GM10266 (cell line): ENCODE measurements at regions not wholly inside any gene's neighbourhood (a gene's known extent, or its start where the extent isn't known, plus 50 kb on each side); places are given as distances from the start of the nearest gene placed in this dataset.

Experiments used
- DNase-seq: peaks from one replicate; pipeline ENCODE4 v3.0.0; 2012; ENCODE audit errors: extremely low spot score
- TF ChIP-seq, protein P1 (sequence below): IDR thresholded peaks from 2 replicates; pipeline ENCODE4 v1.5.1; 2012; ENCODE audit warnings: mild to moderate bottlenecking, low read depth; ENCODE audit not compliant: control insufficient read depth, insufficient read depth; ENCODE audit errors: missing control alignments

DNA sequence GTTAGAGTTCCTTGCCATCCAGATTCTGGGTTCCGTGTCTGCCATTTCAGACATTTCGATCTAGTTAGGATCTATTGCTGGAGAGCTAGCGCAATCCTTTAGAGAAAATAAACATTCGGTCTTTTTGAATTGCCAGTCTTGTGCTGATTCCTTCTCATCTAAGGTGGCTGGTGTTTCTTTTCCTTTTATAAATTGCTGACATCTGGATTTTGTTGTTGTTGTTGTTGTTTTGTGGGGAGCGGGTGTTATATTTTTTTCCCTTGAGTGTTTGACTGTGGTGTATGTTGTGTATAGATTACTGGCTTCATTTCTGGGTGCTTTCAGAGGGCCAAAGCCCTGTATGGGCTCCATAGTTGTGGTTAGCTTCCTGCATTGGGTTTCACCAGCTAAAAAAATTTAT is 128.5 kb upstream of the LRP1B start:
- TF ChIP-seq, protein P1, sequence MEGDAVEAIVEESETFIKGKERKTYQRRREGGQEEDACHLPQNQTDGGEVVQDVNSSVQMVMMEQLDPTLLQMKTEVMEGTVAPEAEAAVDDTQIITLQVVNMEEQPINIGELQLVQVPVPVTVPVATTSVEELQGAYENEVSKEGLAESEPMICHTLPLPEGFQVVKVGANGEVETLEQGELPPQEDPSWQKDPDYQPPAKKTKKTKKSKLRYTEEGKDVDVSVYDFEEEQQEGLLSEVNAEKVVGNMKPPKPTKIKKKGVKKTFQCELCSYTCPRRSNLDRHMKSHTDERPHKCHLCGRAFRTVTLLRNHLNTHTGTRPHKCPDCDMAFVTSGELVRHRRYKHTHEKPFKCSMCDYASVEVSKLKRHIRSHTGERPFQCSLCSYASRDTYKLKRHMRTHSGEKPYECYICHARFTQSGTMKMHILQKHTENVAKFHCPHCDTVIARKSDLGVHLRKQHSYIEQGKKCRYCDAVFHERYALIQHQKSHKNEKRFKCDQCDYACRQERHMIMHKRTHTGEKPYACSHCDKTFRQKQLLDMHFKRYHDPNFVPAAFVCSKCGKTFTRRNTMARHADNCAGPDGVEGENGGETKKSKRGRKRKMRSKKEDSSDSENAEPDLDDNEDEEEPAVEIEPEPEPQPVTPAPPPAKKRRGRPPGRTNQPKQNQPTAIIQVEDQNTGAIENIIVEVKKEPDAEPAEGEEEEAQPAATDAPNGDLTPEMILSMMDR, result no peak
- no peak for DNase-seq

DNA sequence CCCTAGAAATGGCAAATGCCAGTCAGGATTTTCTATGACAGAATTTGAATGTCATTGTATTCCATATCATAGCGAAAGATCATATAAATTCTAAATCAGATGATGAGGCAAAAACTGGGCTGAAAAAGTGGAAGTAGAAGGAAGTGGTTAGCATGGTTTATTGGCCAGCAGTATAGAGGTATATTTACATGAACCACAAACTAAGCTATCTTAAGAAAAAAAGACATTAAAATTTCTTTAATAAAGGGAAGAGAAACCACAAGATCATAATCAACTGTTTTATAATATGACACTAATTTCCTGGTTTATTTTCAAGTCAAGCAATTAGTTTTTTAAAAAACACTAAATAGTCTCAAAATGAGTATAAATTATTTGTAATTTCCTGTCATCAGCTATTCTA is 123.2 kb upstream of the LRP1B start:
- TF ChIP-seq, protein P1, result no peak
- no peak for DNase-seq

DNA sequence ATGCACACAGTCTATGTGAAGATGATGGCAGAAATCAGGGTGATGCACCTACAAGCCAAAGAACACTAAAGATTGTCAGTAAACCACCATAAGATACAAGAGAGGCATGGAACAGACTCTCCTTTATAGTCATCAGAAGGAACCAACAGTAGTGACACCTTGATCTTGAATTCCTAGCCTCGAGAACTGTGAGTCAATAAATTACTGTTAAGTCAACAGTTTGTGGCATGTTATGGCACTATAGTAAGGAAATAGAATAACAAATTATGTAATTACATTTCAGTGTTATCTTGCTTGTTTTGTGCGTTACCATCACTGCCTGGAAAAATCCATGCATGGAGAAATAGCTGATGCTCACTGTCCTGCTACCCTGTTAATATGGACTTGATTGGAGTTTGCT is 110.2 kb upstream of the LRP1B start:
- DNase-seq, result no peak
- TF ChIP-seq, protein P1, result no peak

DNA sequence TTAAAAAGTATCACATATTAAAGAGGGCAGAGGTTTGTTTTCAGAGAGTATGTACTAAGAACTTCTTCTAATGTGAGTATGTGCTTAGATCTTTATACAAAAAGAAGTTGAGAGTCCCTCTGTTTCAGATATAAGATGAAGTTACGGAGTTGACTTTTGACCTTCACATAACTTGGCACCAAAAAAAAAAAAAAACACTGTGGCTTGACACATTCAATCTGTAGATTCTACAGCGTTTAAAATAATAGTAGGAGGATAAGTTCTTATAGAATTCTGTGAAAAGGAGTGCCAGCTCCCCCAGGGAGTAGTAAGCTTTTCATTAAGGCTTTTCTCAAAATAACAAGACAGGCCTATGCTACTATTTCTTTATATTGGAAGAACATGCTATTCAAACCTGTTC is 105.4 kb upstream of the LRP1B start:
- no peak for DNase-seq
- TF ChIP-seq, protein P1, result no peak

DNA sequence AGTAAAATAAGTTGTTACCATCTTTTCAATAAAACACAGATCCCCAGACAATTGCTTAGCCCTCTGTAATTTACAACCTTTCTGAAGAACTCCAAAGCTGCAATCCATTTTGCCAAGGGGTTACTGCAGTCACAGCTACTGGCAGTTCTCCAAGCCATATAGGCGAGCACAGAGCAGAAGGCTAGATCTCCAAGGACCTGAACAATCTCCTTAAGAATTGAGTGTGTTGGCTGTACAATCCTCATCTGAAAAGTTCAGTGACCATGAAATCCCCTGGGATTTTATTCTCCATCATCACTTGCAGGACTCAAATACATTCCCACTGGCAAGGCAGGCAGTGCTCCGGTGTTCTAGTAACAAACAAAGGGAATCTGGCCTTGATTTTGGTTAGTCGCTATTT is 103.9 kb upstream of the LRP1B start:
- TF ChIP-seq, protein P1, result no peak
- DNase-seq, result no peak

DNA sequence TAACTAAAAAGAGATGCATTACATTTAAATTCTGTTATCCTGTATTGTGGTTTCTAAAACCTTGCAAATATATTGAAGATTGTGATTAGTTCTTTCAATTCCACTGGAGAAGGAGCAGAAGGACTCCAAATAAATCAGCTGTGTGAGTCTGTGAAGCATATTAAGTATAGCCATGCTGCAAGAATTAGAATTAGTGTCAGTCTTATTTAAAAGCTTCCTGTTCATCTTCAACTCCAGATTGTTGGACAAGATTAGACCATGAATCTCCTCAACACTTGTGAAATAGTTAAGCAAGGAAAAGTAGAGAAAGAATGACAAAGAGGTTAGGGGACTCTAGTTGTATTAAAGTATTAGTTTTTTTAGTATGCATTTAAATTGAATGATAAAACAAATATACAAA is 92.5 kb upstream of the LRP1B start:
- DNase-seq, result no peak
- TF ChIP-seq, protein P1, result no peak

DNA sequence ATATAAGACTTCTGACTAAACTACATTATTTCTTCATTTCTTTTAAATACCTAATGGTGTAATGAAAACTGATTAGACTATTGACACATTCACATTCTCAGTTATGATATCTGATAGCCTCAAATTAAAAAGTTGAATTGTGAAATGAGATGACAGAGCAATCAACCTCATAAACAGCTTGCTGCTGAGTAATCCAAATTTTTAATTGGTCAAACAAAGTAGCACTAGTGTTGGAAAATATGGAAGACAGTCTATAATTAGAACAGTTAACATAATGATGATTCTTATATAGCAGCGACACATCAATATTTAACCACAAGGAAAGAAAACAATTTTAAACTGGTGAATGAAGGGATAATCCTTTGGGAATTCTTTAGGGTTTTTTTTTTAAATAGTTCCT is 91.9 kb upstream of the LRP1B start:
- DNase-seq, result no peak
- TF ChIP-seq, protein P1, result no peak
